ENCODE measurements at regions not wholly inside any gene's neighbourhood (a gene's known extent, or its start where the extent isn't known, plus 50 kb on each side); places are given as distances from the start of the nearest gene placed in this dataset.

- TF ChIP-seq HDAC2 (IDR thresholded peaks at IDR 0.05; ENCODE audit: borderline replicate concordance in 1 of 2, low read depth in 2 of 2, low read length in 2 of 2) (no peak), EP300 (IDR thresholded peaks at IDR 0.05; ENCODE audit: borderline replicate concordance in 1 of 2, low read depth in 2 of 2, low read length in 2 of 2) (no peak), SIRT6 (IDR thresholded peaks at IDR 0.05; ENCODE audit: low read length) (no peak), ZNF274 (IDR thresholded peaks at IDR 0.05; ENCODE audit: borderline replicate concordance, extremely low read depth, low read length) (no peak), RXRA (IDR thresholded peaks at IDR 0.05; ENCODE audit: insufficient read depth, low read depth, low read length) (no peak), JUN (IDR thresholded peaks at IDR 0.05; ENCODE audit: low read depth, low read length) (no peak), JUND (IDR thresholded peaks at IDR 0.05; ENCODE audit: low read length) (no peak)
These were observed 825.1 kb upstream of the CNTNAP5 start (continued) for GRCh38 chr2:123200035-123200434.
